ENCODE measurements at regions not wholly inside any gene's neighbourhood (a gene's known extent, or its start where the extent isn't known, plus 50 kb on each side); places are given as distances from the start of the nearest gene placed in this dataset.

GRCh38 chr5:153209016-153209415, 281.5 kb upstream of the GRIA1 start:
- no peaks in the 10 kb centered on the region for H3K4me1 ChIP-seq
- no peak for ATAC-seq (ENCODE audit: low FRiP score in 2 of 2)
- 80 to 90% methylated on average over 3 of the region's 3 CpGs for WGBS, 2 donors

DNA sequence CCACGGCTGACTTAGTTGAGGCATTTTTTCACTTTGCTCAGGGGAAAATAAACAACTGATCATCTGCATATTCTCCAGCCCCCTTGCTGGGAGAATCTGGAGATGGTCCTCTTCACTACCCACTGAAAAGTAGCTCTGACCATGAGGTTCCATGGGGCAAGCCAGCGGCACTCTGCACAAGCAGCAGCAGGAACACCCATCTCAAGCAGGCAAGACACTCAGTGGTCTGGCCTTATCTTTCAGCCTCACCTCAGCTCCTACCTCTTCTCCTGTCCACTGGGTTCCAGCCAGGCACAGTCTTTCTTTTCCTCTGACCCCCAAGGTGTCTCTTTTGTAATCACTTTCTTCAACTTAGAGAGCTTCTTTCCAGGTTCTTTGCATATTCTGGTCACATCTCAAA, 280.8 kb upstream of the GRIA1 start:
- ATAC-seq (ENCODE audit: low FRiP score in 2 of 2) (no peak), DNase-seq (no peak)
- H3K9me3 ChIP-seq, result no peaks in the 10 kb centered on the region
- H3K27me3 ChIP-seq, result no peaks in the 10 kb centered on the region
- no peaks in the 10 kb centered on the region for H3K36me3 ChIP-seq
- TF ChIP-seq POLR2A (IDR thresholded peaks at IDR 0.05), result no peak
- no peak for TF ChIP-seq EP300 (IDR thresholded peaks at IDR 0.05)
- no peak for TF ChIP-seq CTCF (IDR thresholded peaks at IDR 0.05)
- no peak for TF ChIP-seq POLR2AphosphoS5 (IDR thresholded peaks at IDR 0.05)
- H3K4me3 ChIP-seq, result no peak overlapping the region
- WGBS, 2 donors, result 69 to 79% methylated on average over 2 of the region's 2 CpGs
- H3K27ac ChIP-seq, result no peak overlapping the region
- H3K4me1 ChIP-seq, result no peaks in the 10 kb centered on the region

More at GRCh38 chr5:153209016-153209415, 281.5 kb upstream of the GRIA1 start:
- H3K9me3 ChIP-seq, result no peaks in the 10 kb centered on the region
- H3K27ac ChIP-seq, result no peak overlapping the region
- DNase-seq, result no peak
- H3K36me3 ChIP-seq, result no peaks in the 10 kb centered on the region
- no peak overlapping the region for H3K4me3 ChIP-seq
- TF ChIP-seq EP300 (IDR thresholded peaks at IDR 0.05), result no peak
- TF ChIP-seq POLR2AphosphoS5 (IDR thresholded peaks at IDR 0.05), result no peak
- no peak for TF ChIP-seq CTCF (IDR thresholded peaks at IDR 0.05)
- no peak for TF ChIP-seq POLR2A (IDR thresholded peaks at IDR 0.05)
- H3K27me3 ChIP-seq, result no peaks in the 10 kb centered on the region

DNA sequence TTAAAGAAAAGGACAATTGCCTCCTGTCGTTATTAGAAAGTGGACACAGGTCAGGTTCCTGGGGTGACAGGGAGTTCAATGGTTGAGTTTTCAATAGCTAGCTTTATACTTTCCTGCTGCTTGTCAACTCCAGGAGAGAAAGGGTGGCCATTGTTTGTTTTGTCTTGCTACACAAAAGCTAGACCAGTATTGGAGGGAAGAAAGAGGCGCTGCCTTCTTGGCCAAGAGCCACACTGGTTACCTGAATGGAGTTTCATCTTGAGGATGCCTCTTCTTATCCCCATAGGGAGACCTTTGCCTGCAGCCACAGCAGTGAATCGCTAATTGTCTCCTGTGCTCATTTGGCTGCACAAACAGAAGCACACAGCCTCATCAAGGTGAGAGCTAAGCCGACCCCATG, 279.4 kb upstream of the GRIA1 start:
- Histone ChIP-seq H3K36me3 (no peaks in the 10 kb centered on the region), H3K9me3 (no peaks in the 10 kb centered on the region), H3K27me3 (no peaks in the 10 kb centered on the region), H3K4me3 (no peak overlapping the region), H3K4me1 (no peaks in the 10 kb centered on the region), H3K27ac (no peak overlapping the region)
- no peak for TF ChIP-seq POLR2AphosphoS5 (IDR thresholded peaks at IDR 0.05)
- WGBS, 2 donors, result 49% methylated on average over 4 of the region's 4 CpGs
- DNase-seq (no peak), ATAC-seq (ENCODE audit: low FRiP score in 2 of 2) (no peak)

DNA sequence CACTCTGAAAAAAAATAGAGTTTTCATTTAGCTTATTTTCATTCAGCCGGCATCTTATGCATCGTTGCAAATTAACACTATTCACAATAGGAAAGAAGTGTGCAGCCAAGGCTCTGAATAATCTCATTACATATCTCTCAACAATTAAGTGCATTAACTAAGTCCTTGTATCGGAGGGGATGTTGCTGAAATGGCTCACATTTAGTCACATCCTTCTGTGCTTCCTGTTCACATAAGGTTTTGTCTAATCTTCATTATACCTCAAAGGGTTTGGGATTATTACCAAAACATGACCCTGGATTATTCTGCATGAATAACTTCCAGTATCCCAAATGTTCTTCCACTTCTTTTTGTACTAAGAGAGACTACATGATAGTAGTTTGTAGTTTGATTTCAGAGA, 278.0 kb upstream of the GRIA1 start:
- TF ChIP-seq POLR2AphosphoS5 (IDR thresholded peaks at IDR 0.05) (no peak), CTCF (IDR thresholded peaks at IDR 0.05) (no peak), EP300 (IDR thresholded peaks at IDR 0.05) (no peak), POLR2A (IDR thresholded peaks at IDR 0.05) (no peak)
- no peaks in the 10 kb centered on the region for H3K36me3 ChIP-seq
- no peaks in the 10 kb centered on the region for H3K4me1 ChIP-seq
- 63 to 88% methylated on average over 3 of the region's 3 CpGs for WGBS, 2 donors
- no peak overlapping the region for H3K27ac ChIP-seq
- no peak overlapping the region for H3K4me3 ChIP-seq
- H3K27me3 ChIP-seq, result no peaks in the 10 kb centered on the region
- no peak for ATAC-seq (ENCODE audit: low FRiP score in 2 of 2)
- no peaks in the 10 kb centered on the region for H3K9me3 ChIP-seq
- no peak for DNase-seq

- Histone ChIP-seq H3K9me3 (no peaks in the 10 kb centered on the region), H3K27ac (no peak overlapping the region), H3K4me1 (no peaks in the 10 kb centered on the region), H3K4me3 (no peak overlapping the region), H3K27me3 (no peaks in the 10 kb centered on the region), H3K36me3 (no peaks in the 10 kb centered on the region)
- no peak for TF ChIP-seq POLR2A (IDR thresholded peaks at IDR 0.05)
- TF ChIP-seq EP300 (IDR thresholded peaks at IDR 0.05), result no peak
- TF ChIP-seq CTCF (IDR thresholded peaks at IDR 0.05), result no peak
- TF ChIP-seq POLR2AphosphoS5 (IDR thresholded peaks at IDR 0.05), result no peak
- ATAC-seq (ENCODE audit: low FRiP score in 2 of 2) (no peak), DNase-seq (no peak)
Measured at GRCh38 chr5:153222936-153223335, 267.5 kb upstream of the GRIA1 start.

Data from upper lobe of left lung (tissue), 6 donors.